ENCODE measurements at regions not wholly inside any gene's neighbourhood (a gene's known extent, or its start where the extent isn't known, plus 50 kb on each side); places are given as distances from the start of the nearest gene placed in this dataset.
"Not testable (repeated sequence)": the region's sequence is repeated elsewhere in the genome, so short reads cannot be mapped to it uniquely, and the experiment has no call there.

DNA sequence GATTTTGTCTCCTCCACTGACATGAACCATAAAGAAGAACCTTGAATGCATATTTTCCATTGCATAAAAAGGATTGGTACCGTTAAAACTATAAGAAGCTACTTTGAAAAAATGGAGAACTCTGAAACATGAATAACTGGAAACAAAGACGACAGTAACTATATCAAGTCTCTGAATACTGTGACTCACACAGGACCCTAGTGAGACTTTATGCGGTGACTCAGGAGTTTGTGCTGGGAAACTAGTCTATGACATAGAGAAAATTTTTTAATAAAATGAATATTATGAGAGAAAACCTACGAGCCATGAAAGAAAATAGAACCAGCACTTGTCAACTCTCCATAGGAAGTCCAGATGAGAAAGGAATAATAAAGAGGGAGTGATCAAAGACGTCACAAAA lies 339.9 kb upstream of the ADARB2 start:
- no peak for DNase-seq (ENCODE audit: low read depth in 4 of 4, low spot score in 2 of 4)

DNA sequence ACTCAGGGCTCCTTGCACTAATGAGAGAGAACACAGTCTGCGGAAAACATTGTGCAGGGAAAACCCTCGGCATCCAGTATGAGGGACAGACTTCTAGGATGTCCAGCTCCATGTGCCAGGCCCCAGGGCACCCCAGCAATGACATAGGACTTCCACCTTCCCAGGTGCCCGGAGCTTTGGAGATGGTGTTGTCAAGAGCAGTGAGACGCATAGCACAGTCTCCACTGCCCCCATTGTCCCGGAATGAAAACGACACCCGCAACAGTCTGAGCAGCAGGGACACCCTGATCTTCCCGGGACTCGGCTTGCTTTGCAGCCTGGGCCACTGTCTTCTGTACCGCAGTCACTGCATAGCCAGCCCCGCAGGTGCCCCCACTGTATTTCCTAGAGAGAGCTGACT lies 339.2 kb upstream of the ADARB2 start:
- no peak for DNase-seq (ENCODE audit: low read depth in 4 of 4, low spot score in 2 of 4)

DNA sequence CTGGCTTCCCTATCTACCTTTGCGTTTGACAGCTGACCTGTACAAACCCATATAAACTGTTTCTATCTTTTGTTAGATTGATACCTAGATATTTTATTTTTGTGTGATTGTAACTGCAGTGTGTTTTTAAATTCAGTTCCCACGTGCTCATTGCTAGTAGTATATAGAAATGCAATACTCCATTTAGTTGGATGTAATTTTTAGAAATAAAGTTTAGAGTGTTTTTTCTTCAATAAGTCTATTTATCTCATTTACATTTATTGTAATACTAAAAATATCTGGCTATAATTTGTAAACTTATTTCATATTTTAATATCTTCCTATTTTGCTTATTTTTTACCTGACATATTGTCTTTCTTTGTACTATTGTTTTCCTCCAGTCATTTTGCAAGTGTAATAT lies 329.7 kb upstream of the ADARB2 start:
- DNase-seq (ENCODE audit: low read depth in 4 of 4, low spot score in 2 of 4) = no peak

DNA sequence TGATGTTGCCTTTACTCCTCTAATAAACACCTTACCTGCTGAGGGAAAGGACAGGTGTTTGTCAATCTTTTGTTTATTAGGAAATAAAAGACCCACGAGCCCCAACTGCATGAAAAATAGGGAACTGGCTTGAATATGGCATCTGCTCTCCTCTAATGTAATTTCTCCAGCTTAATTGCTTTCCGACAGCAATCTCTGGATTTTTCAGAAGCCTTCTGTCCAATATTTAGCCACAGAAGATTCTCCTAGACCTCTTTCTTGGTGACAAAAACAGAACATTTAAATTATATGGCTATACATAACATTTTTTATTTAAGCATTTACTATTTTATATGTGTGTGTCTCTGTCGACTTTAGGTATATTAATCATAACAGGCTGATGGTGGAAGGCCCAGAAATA lies 317.4 kb upstream of the ADARB2 start:
- no peak for DNase-seq (ENCODE audit: low read depth in 4 of 4, low spot score in 2 of 4)

DNA sequence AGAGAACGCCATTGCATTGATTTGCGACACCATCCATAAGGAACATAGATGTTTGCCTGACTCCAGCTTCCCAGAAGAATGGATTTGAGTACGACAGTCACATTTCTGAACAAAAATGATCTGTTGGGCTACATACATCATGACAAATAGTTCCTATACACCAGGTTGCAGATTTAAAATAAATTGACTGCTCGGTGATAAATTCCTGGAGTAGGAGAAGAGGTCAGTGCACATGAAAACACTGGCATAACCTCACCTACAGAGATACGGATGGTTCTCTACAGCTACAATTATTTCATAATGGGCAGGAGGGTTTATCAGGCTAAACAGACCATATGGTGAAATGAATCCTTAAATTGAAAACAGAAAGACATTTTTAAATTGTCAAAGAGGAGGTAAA lies 316.5 kb upstream of the ADARB2 start:
- DNase-seq (ENCODE audit: low read depth in 4 of 4, low spot score in 2 of 4) = no peak

DNA sequence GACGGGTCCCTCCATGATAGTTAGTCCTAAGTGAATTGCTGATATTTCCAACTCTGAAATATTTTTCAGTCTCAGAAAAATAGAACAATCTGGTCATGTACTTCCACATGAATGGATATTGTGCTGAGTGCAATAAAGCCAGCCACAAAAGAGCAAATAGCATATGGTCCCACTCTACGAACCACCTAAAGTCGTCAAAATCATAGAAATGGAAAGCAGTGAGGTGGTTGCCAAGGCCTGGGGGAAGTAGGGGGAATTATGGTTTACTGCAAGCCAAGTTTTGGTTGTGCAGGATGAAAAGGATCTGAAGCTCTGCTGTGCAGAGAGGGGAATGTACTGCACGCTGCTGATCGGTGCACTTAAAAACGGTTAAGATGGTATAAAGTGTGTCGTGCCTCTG lies 313.8 kb upstream of the ADARB2 start:
- no peak for DNase-seq (ENCODE audit: low read depth in 4 of 4, low spot score in 2 of 4)

DNA sequence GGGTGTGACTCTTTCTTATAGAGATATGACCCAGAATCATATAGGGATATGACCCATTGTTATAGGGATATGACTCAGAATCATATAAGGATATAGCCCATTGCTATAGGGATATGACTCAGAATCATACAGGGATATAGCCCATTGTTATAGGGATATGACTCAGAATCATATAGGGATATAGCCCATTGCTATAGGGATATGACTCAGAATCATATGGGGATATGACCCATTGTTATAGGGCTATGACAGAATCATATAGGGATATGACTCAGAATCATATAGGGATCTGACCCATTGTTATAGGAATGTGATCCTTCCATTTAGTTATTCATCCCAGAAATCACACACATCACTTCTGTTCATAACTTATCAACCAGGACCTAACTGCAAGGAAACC lies 312.2 kb upstream of the ADARB2 start:
- DNase-seq (ENCODE audit: low read depth in 4 of 4, low spot score in 2 of 4) = no peak

DNA sequence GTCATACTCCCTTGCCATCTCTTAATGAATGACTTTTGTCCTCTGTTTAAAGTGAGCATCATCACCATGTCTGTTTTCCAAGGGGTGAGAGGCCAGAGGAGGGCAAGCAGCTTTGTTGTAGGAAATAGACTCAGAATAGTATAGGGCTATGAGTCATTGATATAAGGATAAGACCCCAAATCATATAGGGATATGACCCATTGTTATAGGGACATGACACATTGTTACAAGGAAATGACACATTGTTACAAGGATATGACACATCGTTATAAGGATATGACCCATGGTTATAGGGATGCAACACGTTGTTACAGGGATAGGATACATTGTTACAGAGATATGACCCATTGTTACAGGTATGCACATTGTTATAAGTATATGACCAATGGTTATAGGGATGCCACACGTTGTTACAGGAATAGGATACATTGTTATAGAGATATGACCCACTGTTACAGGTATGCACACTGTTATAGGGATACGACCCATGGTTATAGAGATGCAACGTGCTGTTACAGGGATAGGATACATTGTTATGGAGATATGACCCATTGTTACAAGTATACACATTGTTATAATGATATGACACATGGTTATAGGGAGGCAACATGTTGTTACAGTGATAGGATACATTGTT lies 311.1 kb upstream of the ADARB2 start:
- no peak for DNase-seq (ENCODE audit: low read depth in 4 of 4, low spot score in 2 of 4)

DNA sequence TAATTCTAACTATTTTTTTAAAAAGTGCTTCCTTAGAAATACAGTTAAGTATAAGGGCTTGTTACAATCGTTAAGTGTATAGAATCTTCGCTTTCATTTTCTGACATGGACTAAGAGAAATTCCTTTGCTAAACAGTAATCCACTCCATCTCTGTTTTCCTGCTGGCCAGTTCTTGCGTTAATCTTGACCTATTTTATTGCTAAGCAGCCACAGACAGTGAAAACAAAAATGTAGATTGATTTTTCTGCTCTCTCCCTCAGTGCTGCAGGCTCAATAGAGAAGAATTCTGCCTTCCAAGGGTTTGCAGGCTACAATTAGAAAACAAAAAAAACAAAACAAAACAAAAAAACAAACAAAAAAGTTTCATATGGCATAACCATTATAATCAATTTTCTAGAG lies 310.4 kb upstream of the ADARB2 start:
- no peak for DNase-seq (ENCODE audit: low read depth in 4 of 4, low spot score in 2 of 4)

DNA sequence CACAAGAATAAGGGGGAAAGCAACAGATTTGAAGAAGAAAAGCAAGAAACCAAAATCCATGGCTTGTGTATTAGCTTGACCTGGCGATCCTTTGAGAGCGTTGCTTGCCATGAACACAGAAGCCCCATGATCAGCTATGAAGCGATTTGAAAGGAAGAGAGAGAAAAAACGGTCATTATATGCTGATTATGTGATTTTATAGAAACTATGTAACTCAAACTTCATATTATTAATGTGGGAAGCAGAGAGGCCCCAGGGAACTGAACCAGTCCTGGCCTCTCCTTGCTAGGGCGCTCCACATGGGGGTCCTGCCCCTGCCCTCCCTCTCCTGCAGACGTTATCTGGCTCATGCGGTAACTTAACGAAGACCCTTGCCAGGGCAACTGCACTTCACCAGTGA lies 306.1 kb upstream of the ADARB2 start:
- DNase-seq (ENCODE audit: low read depth in 4 of 4, low spot score in 2 of 4) = no peak

DNA sequence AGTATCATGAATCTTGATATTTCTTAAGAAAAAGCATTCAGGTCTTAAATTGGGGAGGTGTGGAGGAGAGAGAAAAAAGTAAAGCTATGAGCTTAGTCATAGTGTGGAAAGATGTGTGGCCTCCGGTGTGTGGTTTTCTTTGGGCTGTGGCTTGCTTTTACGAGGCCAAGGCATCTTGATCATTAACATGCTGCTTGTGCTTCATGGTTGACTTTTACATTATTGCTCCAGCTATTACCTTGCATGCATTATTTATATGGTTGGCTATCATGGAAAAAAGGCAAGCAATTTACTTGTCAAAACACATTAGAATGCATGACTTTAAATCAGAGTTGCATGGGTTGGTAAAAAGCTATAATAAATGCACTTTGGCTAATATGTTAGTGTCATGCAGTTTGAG lies 300.7 kb upstream of the ADARB2 start:
- DNase-seq (ENCODE audit: low read depth in 4 of 4, low spot score in 2 of 4) = no peak

DNA sequence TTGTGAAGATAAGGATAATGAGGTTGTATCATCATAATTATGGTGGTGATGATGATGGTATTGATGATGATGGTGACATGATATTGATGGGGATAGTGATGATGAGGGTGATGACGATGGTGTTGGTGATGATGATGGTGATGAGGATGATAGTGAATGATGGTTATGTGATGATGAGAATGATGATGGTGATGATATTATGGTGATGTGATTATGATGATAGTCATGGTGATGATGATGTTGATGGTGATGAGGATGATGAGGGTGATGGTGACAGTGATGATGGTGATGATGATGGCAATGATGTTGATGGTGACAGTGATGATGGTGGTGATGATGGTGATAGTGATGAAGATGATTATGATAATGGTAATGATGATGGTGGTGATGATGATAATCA lies 299.9 kb upstream of the ADARB2 start:
- DNase-seq (ENCODE audit: low read depth in 4 of 4, low spot score in 2 of 4) = no peak

DNA sequence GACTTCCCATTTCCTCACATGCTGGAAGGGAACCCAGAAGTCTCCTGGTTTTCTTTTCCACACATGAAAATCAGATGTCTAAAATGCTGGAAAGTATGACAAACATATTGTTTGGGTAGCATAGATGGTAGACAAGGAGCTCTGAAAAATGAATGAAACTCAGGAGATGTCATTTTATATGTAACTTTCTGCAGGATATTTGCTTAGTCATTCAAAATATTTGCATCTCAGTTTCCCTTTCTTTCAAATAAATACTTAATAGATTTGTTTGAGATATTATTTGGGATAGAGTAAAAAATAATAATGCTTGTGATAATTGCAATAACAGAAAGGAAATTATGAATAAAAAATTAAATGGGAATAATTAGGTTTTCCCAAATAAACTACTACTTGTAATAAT lies 298.9 kb upstream of the ADARB2 start:
- DNase-seq (ENCODE audit: low read depth in 4 of 4, low spot score in 2 of 4) = no peak

DNA sequence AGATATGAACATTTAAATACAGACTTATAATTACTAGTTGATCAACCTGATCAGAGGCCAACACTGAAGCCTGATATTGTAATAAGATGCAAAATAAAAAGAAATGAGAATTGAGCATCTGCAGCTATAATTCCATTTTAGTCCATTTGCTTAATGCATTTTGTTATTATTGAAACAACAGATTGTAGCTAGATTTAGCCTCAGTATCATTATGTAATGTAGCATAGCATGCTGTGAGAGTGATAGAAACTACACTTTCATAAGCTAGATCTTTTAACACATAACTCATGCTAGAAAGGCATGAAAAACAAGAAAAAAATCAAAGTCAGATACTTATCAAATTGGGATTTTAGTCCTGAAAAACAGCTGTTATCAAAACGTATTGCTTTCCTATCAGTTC lies 292.7 kb upstream of the ADARB2 start:
- no peak for DNase-seq (ENCODE audit: low read depth in 4 of 4, low spot score in 2 of 4)

DNA sequence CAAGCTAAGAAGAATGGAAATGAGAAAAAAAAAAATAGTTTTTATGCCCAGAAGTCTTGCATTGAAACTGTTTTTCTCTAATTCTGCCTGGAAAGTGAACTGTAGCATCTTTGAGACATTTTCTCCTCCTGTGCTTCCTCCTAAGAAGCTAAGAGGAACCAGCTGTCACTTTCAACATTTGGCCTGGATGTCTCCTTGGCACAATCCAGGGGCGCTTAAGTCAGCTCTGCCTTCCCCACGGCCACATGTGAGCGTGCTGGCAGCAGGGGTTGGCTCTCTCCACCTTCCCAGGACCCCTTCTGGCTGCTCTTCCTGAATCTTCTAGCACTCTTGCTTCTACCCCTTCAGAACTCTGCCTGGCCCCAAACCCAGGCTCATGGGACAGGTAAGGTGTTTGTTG lies 289.6 kb upstream of the ADARB2 start:
- DNase-seq (ENCODE audit: low read depth in 4 of 4, low spot score in 2 of 4) = no peak

DNA sequence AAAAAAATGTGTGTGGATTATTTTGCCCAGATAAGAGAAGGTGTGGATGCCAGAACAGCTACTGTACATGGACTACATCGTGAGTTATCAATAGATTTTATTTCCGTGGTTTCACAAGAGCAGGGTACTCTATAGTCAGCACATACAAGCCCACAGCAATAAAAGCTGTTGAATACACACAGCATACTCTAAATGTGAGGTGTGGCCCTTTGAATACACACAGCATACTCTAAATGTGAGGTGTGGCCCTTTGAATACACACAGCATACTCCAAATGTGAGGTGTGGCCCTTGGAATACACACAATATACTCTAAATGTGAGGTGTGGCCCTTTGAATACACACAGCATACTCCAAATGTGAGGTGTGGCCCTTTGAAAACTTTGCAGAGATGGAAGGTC lies 287.4 kb upstream of the ADARB2 start:
- DNase-seq (ENCODE audit: low read depth in 4 of 4, low spot score in 2 of 4) = not testable (repeated sequence)

DNA sequence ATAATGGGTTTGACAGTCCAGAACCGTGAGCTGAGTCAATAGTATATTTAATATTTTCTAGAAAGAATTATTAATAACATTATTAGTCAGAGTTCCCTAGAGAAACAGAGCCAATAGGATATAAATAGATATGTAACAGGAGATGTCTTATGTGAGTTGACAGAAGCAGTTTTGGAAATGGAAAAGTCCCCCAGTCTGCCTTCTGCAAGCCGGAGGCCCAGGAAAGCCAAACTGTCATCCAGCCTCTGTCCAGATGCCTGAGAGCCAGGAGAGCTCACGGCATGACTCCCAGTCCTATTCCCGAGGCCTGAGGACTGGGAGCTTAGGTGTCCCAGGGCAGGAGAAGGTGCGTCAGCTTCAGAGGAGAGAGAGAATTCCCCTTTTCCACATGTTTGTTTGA lies 286.4 kb upstream of the ADARB2 start:
- no peak for DNase-seq (ENCODE audit: low read depth in 4 of 4, low spot score in 2 of 4)

DNA sequence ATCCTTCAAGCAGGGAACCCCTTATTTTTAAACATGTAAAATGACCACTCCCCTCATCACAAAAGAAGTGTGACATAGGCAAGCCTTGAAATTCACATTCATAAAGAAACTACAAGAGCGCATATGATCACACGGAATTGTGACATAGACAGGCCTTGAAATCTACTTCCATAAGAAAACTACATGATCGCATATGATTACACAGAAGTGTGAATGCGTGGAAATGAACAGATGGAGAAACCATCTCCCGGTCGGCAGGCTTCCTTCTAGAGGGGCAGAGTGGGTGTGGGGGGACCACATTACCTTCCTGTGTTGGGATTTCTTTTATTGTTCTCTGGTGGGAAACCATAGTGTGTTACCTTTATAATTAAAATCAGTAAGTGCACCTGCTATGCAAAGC lies 285.1 kb upstream of the ADARB2 start:
- no peak for DNase-seq (ENCODE audit: low read depth in 4 of 4, low spot score in 2 of 4)

DNA sequence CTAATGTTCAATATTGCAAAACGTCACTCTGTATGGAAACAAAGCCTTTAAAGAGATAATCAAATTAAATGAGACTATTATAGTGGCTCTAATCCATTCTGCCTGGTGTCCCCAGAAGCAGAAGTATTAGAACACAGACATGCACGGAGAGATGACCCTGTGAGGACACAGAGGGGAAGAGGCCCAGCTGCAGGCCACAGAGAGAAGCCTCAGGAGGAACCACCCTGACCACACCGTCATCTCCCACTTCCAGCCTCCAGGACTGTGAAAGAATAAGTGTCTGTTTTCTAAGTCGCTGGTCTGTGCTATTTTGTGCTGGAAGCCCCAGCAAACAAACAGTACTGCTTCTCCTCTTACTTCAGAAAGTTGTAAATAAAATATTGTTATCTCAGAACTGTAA lies 283.5 kb upstream of the ADARB2 start:
- no peak for DNase-seq (ENCODE audit: low read depth in 4 of 4, low spot score in 2 of 4)

DNA sequence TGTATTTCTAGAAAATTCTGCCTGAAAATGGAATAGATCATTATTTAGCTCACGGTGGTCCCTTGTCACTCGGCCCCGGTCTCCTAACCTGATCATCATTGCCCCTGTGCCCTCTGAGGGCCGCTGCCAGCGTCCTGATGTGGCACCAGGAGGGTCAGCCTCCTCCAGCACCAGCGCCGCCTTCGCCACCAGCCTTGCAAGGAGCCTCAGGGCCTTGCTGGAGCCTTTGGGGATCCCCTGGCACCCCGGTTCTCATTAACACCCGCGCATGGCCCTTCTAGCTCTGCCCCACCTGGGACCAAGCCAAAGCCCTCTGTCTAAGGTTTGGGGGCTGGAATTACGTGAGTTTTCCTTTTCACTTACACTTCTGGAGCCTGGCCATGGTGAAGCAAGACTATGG lies 282.5 kb upstream of the ADARB2 start:
- no peak for DNase-seq (ENCODE audit: low read depth in 4 of 4, low spot score in 2 of 4)

DNA sequence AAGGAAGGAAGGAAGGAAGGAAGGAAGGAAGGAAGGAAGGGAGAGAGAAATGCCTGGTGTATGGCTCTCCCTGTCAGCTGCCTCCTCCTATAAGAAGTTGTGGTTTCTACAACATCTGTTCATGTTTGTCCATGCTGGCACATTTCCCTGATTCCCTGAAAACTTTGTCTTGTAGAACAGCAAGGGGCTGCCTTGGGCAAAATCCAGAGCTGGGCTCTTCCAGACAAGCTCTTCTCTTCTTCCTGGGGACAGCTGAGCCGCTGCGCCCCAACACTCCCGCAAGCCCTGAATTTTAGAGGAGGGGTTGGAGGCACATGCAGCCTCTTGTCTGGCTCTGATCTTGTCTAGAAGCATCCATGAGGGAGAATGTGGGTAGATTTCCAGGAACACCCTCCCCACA lies 282.0 kb upstream of the ADARB2 start:
- no peak for DNase-seq (ENCODE audit: low read depth in 4 of 4, low spot score in 2 of 4)

DNA sequence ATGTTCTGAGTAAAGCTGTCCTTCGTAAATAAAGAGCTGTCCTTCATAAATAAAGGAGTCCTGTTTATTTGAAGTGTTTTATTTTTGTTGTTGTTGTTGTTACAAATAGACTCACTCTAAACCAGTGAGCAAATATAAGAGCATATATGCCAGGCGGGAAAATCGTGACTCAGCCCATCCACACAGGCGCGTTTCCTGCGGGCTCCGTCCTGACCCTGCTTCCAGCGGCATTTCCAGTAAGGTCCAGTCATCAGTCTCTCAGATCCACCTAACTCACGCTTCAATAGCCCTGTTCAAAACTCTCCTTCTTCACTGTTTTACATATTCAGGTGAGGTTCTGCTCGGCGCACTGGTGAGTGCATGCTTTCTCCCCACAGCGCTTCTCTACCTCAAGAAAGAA lies 277.2 kb upstream of the ADARB2 start:
- no peak for DNase-seq (ENCODE audit: low read depth in 4 of 4, low spot score in 2 of 4)

DNA sequence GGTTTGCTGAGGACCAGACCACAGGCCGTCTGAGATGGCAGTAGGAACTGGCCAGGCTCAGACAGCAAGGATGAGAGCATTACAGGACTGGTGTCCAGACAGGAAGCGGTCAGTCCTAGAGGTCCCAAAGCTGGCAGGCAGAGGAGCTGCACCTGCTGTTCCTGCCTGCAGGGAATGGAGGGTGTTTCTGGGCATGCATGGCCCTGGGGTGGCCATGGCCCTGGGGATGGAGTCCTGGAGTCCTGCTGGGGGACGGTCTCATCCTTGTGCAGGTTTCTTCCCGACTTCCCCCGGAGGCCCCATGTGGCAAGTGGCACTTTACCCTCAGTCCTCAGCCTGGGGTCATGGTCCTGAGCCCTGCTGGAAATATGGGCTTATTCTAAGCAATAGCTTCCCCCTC lies 274.9 kb upstream of the ADARB2 start:
- DNase-seq (ENCODE audit: low read depth in 4 of 4, low spot score in 2 of 4) = no peak
